Mesendoderm (in vitro differentiated cells): ENCODE measurements at regions not wholly inside any gene's neighbourhood (a gene's known extent, or its start where the extent isn't known, plus 50 kb on each side); places are given as distances from the start of the nearest gene placed in this dataset.
A peak's percentile ranks its signal among the peaks of the same experiment; 100 is the strongest.
"Not testable (repeated sequence)": the region's sequence is repeated elsewhere in the genome, so short reads cannot be mapped to it uniquely, and the experiment has no call there.

Experiments used
- DNase-seq: peaks from one replicate; pipeline ENCODE4 v3.0.0; 2013
- H2AK5ac ChIP-seq: 2 replicates; pipeline ENCODE4 v1.6.1; 2013; ENCODE audit warnings: low read length, inconsistent platforms
- H2BK120ac ChIP-seq: 2 replicates; pipeline ENCODE4 v1.6.1; 2013; ENCODE audit warnings: low read depth, mild to moderate bottlenecking, low read length, moderate library complexity, mixed read lengths
- H2BK15ac ChIP-seq: replicated peaks from 2 replicates; pipeline ENCODE4 v1.6.1; 2013; ENCODE audit warnings: low read depth, mild to moderate bottlenecking, moderate library complexity
- H2BK5ac ChIP-seq: 2 replicates; pipeline ENCODE4 v1.6.1; 2013; ENCODE audit warnings: low read length, inconsistent platforms
- H3K18ac ChIP-seq: 2 replicates; pipeline ENCODE4 v1.6.1; 2013; ENCODE audit warnings: mild to moderate bottlenecking, low read length, mixed read lengths
- H3K23ac ChIP-seq: one replicate; pipeline ENCODE4 v1.6.1; 2013; ENCODE audit warnings: low read length
- H3K27ac ChIP-seq: 2 replicates; pipeline ENCODE4 v1.5.1; 2013; ENCODE audit warnings: low read depth, mild to moderate bottlenecking, inconsistent platforms, low read length, moderate library complexity
- H3K27me3 ChIP-seq: 2 replicates; pipeline ENCODE4 v1.6.1; 2013; ENCODE audit warnings: low read length, control low read depth, mild to moderate bottlenecking, inconsistent platforms; ENCODE audit not compliant: insufficient read depth, poor library complexity
- H3K36me3 ChIP-seq: 2 replicates; pipeline ENCODE4 v1.6.1; 2013; ENCODE audit warnings: low read length, inconsistent platforms; ENCODE audit not compliant: control insufficient read depth, insufficient read depth
- H3K4ac ChIP-seq: one replicate; pipeline ENCODE4 v1.6.1; 2013; ENCODE audit warnings: low read depth, mild to moderate bottlenecking, low read length, moderate library complexity
- H3K4me1 ChIP-seq: 2 replicates; pipeline ENCODE4 v1.6.1; 2013; ENCODE audit warnings: low read depth, low read length, inconsistent platforms; ENCODE audit not compliant: control insufficient read depth
- H3K4me2 ChIP-seq: 2 replicates; pipeline ENCODE4 v1.6.1; 2013; ENCODE audit warnings: low read length
- H3K4me3 ChIP-seq: 2 replicates; pipeline ENCODE4 v1.5.1; 2013; ENCODE audit warnings: mild to moderate bottlenecking, low read length
- H3K56ac ChIP-seq: one replicate; pipeline ENCODE4 v1.6.1; 2013; ENCODE audit warnings: low read length
- H3K79me1 ChIP-seq: 2 replicates; pipeline ENCODE4 v1.6.1; 2013; ENCODE audit warnings: low read length, inconsistent platforms
- H3K79me2 ChIP-seq: 2 replicates; pipeline ENCODE4 v1.6.1; 2013; ENCODE audit warnings: mild to moderate bottlenecking, low read length; ENCODE audit not compliant: control insufficient read depth, insufficient read depth
- H3K9ac ChIP-seq: 2 replicates; pipeline ENCODE4 v1.6.1; 2013; ENCODE audit warnings: low read length, inconsistent platforms
- H4K5ac ChIP-seq: one replicate; pipeline ENCODE4 v1.6.1; 2013; ENCODE audit warnings: low read length
- H4K8ac ChIP-seq: one replicate; pipeline ENCODE4 v1.6.1; 2013; ENCODE audit warnings: low read depth, mild to moderate bottlenecking, control low read depth, low read length, moderate library complexity
- WGBS: extraction: QIAGEN DNeasy Blood & Tissue Kit; methylation state at CpG from one replicate; pipeline ENCODE4 v1.1.7; 2013; ENCODE audit warnings: low lambda C conversion rate, missing lambda C conversion rate; ENCODE audit not compliant: insufficient coverage; ENCODE audit errors: extremely low coverage; 5-methylcytosine and 5-hydroxymethylcytosine counted together

DNA sequence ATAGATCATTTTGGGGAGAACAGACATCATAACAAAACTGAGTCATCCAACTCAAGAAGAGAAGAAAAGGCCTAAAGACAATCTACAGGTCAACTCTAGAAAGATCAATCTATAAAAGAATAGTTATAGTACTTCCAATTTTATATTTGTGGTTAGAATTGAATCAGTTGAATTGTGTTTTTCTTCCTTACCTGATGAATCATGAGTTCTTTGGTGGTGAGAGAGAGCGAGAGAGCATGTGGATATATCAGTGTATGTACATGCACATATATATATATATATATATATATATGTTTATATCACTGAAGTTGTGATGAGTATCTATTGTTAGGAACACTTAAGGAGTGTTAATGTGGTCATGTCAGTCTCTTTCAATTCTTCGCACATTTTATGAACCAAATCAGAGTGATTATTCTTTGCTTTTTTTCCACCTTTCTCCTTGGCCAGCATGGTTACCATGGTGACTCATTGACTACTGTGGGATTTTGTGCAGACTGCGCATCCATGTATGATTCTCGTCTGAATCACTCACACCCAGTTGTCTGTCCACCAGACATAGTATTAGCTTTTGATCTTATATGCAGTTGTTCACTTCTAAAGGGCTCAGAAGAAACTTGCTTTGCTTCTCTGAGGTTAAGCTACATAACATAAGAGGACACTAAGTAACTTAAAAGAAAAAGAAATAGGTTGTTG is 90.4 kb upstream of the RAB40AL start:
- Histone ChIP-seq H3K4ac (no peak overlapping the region), H3K4me2 (no peak overlapping the region), H4K5ac (no peak overlapping the region), H3K23ac (no peak overlapping the region), H3K27ac (no peak overlapping the region), H2BK5ac (no peak overlapping the region), H3K18ac (no peak overlapping the region), H3K27me3 (no peaks in the 10 kb centered on the region), H3K4me3 (no peak overlapping the region), H3K79me1 (no peaks in the 10 kb centered on the region), H2AK5ac (no peak overlapping the region), H2BK15ac (no peak overlapping the region), H3K4me1 (no peaks in the 10 kb centered on the region), H3K36me3 (no peaks in the 10 kb centered on the region), H3K56ac (no peak overlapping the region), H3K9ac (no peak overlapping the region), H4K8ac (no peak overlapping the region), H3K79me2 (no peaks in the 10 kb centered on the region), H2BK120ac (no peak overlapping the region)
- no CpG with 5 or more reads among the region's 4 CpGs for WGBS
- DNase-seq, result no peak

DNA sequence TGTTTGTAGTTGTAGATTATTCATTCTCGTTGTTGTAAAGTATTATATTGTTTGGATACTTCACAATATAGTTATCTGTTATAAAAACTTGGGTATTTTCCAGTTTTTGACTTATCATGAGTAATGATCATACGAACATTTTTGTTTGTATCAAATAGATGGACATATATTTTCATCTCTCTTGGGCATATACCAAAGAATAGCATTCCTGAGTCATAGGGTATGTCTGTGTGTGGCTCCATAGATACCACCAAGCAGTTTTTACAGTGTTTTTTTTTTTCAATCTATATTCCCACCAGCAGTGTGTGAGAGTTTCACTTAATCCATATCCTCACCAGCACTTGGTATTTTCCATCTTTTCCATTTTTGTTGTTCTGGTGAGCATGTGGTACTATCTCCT is 89.7 kb upstream of the RAB40AL start:
- H3K4ac ChIP-seq, result no peak overlapping the region
- H3K4me1 ChIP-seq, result no peaks in the 10 kb centered on the region
- no peaks in the 10 kb centered on the region for H3K79me2 ChIP-seq
- no peak overlapping the region for H3K23ac ChIP-seq
- WGBS, result no CpG with 5 or more reads among the region's 2 CpGs
- no peak overlapping the region for H4K8ac ChIP-seq
- no peak overlapping the region for H3K9ac ChIP-seq
- H3K27ac ChIP-seq, result no peak overlapping the region
- H2BK15ac ChIP-seq, result no peak overlapping the region
- H4K5ac ChIP-seq, result no peak overlapping the region
- H2AK5ac ChIP-seq, result no peak overlapping the region
- no peaks in the 10 kb centered on the region for H3K27me3 ChIP-seq
- H3K18ac ChIP-seq, result no peak overlapping the region
- H3K36me3 ChIP-seq, result no peaks in the 10 kb centered on the region
- no peak for DNase-seq
- no peak overlapping the region for H2BK5ac ChIP-seq
- H3K79me1 ChIP-seq, result no peaks in the 10 kb centered on the region
- H2BK120ac ChIP-seq, result no peak overlapping the region
- H3K56ac ChIP-seq, result no peak overlapping the region
- H3K4me3 ChIP-seq, result no peak overlapping the region
- H3K4me2 ChIP-seq, result no peak overlapping the region

DNA sequence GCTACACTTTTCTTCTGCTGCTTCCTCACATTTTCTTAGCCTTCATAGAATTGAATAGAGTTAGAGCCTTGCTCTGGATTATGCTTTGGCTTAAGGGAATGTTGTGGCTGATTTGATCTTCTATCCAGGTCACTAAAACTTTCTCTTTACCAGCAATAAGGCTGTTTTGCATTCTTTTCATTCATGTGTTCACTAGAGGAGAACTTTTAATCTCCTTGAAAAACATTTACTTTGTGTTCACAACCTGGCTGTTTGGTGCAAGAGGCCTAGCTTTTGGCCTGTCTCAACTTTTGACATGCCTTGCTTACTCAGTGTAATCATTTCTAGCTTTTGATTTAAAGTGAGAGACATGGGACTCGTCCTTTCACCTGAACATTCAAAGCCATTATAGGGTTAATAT is 87.7 kb upstream of the RAB40AL start:
- Histone ChIP-seq H3K27ac (no peak overlapping the region), H3K18ac (no peak overlapping the region), H3K79me1 (no peaks in the 10 kb centered on the region), H2BK120ac (no peak overlapping the region), H3K4ac (no peak overlapping the region), H3K4me2 (no peak overlapping the region), H4K8ac (no peak overlapping the region), H2BK5ac (no peak overlapping the region), H3K36me3 (no peaks in the 10 kb centered on the region), H4K5ac (no peak overlapping the region), H3K9ac (no peak overlapping the region), H3K56ac (no peak overlapping the region), H2AK5ac (no peak overlapping the region), H3K4me3 (no peak overlapping the region), H2BK15ac (no peak overlapping the region), H3K79me2 (no peaks in the 10 kb centered on the region), H3K4me1 (no peaks in the 10 kb centered on the region), H3K27me3 (no peaks in the 10 kb centered on the region), H3K23ac (no peak overlapping the region)
- WGBS, result no CpG with 5 or more reads among the region's 1 CpG
- no peak for DNase-seq

DNA sequence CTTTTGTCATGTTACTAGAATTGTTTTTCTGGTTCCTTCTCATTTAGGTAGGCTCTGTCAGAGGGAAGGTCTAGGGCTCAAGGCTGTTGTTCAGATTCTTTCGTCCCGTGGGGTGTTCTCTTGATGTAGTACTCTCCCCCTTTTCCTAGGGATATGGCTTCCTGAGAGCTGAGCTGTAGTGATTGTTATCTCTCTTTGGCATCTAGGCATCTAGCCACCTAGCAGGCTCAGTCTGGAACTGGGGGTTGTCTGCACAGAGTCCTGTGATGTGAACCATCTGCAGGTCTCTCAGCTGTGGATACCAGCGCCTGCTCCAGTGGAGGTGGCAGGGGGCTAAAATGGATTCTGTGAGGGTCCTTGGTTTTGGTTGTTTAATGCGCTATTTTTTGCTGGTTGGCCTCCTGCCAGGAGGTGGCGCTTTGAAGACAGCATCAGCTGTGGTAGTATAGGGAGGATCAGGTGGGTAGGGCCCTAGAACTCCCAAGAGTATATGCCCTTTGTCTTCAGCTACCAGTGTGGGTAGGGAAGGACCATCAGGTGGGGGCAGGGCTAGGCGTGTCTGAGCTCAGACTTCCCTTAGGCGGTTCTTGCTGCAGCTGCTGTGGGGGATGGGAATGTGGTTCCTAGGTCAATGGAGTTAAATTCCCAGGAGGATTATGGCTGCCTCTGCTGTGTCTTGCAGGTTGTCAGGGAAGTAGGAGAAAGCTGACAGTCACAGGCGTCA is 78.1 kb upstream of the RAB40AL start:
- not testable (repeated sequence) for H2BK15ac ChIP-seq, H3K27me3 ChIP-seq, H4K5ac ChIP-seq, H3K4me3 ChIP-seq, H3K27ac ChIP-seq, H2AK5ac ChIP-seq, H3K79me2 ChIP-seq, H3K18ac ChIP-seq, H3K4me1 ChIP-seq, H3K56ac ChIP-seq, H3K9ac ChIP-seq, H4K8ac ChIP-seq, H2BK120ac ChIP-seq, H3K4me2 ChIP-seq, H2BK5ac ChIP-seq, H3K79me1 ChIP-seq, H3K4ac ChIP-seq, H3K23ac ChIP-seq, H3K36me3 ChIP-seq
- no CpG with 5 or more reads among the region's 8 CpGs for whole genome bisulfite sequencing
- peak; percentile 72 for DNase-seq

DNA sequence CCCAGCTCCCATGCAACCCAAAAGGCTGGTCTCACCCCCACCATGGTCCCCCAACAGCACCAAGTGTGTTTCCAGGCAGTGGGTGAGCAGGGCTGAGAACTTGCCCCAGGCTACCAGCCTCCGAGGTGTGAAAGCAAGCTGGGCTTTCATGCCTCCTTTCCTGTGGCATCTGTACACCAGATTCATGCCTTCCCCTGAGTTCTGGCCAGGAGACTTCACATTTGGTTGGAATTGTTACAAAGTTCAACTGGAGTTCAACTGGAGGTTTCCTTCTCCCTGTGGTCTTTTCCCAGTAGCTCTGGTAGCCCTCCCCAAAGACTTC is 77.6 kb upstream of the RAB40AL start:
- H4K8ac ChIP-seq, result no peak overlapping the region
- H3K4ac ChIP-seq, result no peak overlapping the region
- no peaks in the 10 kb centered on the region for H3K79me1 ChIP-seq
- no peaks in the 10 kb centered on the region for H3K4me1 ChIP-seq
- H3K18ac ChIP-seq, result no peak overlapping the region
- no peak for DNase-seq
- no peaks in the 10 kb centered on the region for H3K27me3 ChIP-seq
- H2BK5ac ChIP-seq, result no peak overlapping the region
- no peak overlapping the region for H3K4me3 ChIP-seq
- H3K23ac ChIP-seq, result no peak overlapping the region
- H3K9ac ChIP-seq, result no peak overlapping the region
- no peak overlapping the region for H3K27ac ChIP-seq
- no peaks in the 10 kb centered on the region for H3K79me2 ChIP-seq
- H4K5ac ChIP-seq, result no peak overlapping the region
- H2BK15ac ChIP-seq, result no peak overlapping the region
- WGBS, result no CpG with 5 or more reads among the region's 1 CpG
- H3K56ac ChIP-seq, result no peak overlapping the region
- H2BK120ac ChIP-seq, result no peak overlapping the region
- no peak overlapping the region for H2AK5ac ChIP-seq
- no peak overlapping the region for H3K4me2 ChIP-seq
- H3K36me3 ChIP-seq, result no peaks in the 10 kb centered on the region

DNA sequence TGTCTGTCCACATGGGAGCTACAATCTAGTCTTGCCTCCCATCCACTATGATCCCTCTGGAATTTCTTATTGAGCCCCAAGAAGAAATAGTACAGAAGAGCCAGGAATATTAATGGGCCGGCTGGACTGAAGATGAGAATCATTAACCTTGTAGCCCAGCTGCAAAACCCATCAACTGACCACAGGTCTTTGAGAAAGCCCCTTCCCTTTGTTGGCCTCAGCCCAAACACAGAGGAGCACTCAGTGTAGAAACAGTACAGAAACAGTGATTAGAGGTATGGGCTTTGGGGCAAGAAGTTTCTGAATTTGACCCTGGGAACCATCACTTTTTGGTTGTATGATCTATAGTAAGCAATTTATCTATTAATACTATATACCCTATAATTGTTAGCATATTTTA is 76.8 kb upstream of the RAB40AL start:
- no peaks in the 10 kb centered on the region for H3K4me1 ChIP-seq
- no peaks in the 10 kb centered on the region for H3K27me3 ChIP-seq
- no peak overlapping the region for H2BK15ac ChIP-seq
- no peak for DNase-seq
- H3K23ac ChIP-seq, result no peak overlapping the region
- no peak overlapping the region for H4K5ac ChIP-seq
- no CpG with 5 or more reads among the region's 1 CpG for WGBS
- H3K79me1 ChIP-seq, result no peaks in the 10 kb centered on the region
- H3K79me2 ChIP-seq, result no peaks in the 10 kb centered on the region
- no peak overlapping the region for H3K4me3 ChIP-seq
- H2AK5ac ChIP-seq, result no peak overlapping the region
- no peak overlapping the region for H3K9ac ChIP-seq
- H2BK120ac ChIP-seq, result no peak overlapping the region
- no peak overlapping the region for H3K27ac ChIP-seq
- H3K36me3 ChIP-seq, result no peaks in the 10 kb centered on the region
- H2BK5ac ChIP-seq, result no peak overlapping the region
- no peak overlapping the region for H3K4me2 ChIP-seq
- H4K8ac ChIP-seq, result no peak overlapping the region
- H3K18ac ChIP-seq, result no peak overlapping the region
- no peak overlapping the region for H3K56ac ChIP-seq
- H3K4ac ChIP-seq, result no peak overlapping the region
